ENCODE measurements at regions not wholly inside any gene's neighbourhood (a gene's known extent, or its start where the extent isn't known, plus 50 kb on each side); places are given as distances from the start of the nearest gene placed in this dataset.
"Not testable (repeated sequence)": the region's sequence is repeated elsewhere in the genome, so short reads cannot be mapped to it uniquely, and the experiment has no call there.

DNA sequence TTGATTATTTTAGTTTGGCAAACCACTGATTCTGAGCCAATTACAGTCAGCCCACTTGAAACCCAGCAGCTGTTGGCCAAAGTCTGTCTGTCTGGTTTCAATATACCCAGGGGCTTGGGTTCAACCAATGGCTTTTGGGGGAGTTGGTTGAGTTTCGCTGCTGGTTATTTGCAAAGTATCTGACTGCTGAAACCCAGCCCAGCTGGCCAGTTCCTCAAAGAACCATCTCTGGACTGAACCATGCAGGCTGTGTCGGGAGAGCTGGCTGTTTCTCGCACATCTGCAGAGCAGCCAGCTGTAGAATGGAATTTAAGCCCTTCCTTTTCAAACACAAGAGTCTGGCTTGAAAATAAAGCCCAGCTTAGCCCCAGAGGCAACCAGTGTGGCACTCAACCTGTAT lies 66.0 kb upstream of the PAX7 start:
- DNase-seq = no peak

DNA sequence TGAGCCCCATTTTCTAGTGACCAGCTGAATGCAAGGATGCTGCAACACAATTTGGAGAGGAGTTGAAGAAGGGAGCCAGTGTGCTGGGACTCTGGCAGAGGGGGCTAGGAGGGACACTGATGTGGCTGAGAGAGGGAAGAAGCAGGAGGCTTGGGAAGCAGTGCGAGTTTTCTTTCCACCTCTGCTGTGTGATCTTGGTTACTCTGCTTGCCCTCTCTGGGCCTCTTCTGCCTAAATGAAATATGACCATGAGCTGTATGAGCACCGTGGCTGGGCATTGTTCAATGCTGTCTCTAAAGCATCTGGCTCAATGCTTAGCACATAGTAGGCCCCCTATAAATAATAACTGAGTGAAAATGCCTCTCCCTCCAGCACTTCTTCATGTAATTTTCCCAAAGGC lies 65.3 kb upstream of the PAX7 start:
- DNase-seq = no peak

DNA sequence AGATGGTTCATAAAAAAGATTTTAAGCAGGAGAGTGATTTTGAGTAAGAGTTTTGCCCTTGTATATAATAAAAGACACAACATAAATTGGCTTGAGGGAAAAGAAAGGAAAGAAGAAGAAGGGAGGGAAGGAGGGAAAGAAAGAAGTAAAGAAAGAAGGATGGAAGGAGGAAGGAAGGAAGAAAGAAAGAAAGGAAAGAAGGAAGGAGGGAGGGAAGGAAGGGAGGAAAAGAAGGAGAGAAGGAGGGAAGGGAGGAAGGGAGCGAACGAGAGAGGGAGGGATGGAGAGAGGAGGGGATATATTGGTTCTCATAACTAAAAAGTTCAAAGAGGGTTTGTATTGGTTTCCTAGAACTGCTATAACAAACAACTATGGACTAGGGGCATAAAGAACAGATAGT lies 62.2 kb upstream of the PAX7 start:
- DNase-seq = no peak

DNA sequence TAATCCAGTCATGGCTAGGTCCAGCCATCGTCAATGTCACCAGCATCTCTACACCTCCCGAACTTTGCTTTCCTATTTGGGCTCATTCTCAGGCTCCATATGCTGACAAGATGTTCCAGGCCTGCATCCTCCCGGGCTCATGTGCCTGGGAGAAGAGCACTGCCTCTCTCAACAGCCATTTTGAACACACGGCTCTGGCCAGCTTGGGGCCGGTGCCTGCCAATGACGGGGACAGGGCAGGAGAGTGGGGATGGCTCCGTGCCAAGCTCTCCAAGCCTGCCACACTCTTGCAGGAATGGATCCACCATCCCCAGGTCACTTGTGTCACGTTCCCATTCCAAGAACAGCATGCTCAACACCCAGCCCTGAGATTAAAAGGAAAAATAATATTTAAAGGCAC lies 61.4 kb upstream of the PAX7 start:
- DNase-seq = no peak

DNA sequence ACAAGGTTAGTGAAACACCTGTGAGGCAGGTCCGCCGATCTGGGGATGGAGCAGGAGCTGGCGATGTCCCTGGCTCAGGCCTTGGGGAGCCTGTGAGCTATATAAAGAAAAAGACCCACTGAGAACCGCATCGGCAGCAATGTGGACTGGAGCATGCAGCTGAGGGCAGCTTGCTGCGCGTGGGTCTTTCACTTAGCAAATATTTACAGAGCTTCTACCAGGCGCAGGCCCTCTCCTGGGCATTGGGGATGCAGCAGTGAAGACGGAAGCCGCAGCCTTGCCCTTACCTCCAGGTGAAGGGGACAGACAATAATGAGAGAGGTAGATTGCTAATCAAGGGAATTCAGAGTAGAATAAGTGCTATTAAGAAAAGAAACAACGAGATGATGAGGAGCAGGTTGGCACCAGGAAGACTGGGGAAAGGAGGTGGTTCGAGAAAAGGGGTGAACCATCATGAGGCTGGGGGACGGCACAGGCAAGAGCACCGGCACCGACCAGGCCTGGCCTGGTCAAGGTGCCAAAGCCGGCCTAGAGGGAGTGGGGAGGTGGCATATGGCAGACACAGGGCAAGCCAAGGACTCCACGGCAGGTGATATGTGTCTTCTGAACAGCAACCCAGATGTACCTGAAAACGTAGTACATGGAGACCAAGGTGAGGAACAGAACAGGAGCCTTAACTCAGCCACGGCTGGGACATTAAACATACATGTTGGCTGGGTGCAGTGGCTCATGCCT lies 60.7 kb upstream of the PAX7 start:
- DNase-seq = no peak

DNA sequence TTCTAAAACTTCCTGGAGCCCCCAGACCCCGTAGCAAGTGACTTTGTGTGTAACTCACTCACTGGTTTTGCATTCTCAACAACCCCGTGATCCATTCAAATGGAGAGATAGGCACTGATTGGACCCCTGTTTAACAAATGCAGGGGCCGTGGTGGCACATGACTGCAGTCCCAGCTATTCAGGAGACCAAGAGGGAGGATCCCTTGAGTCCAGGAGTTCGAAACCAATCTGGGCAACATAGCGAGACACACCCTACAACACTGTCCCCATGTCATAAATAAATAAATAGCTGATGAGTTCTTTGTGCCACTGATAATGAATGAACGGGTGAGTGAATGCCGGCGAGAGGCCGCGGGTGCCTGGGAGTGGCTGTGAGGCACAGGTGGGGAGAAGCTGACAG lies 59.4 kb upstream of the PAX7 start:
- DNase-seq = no peak

DNA sequence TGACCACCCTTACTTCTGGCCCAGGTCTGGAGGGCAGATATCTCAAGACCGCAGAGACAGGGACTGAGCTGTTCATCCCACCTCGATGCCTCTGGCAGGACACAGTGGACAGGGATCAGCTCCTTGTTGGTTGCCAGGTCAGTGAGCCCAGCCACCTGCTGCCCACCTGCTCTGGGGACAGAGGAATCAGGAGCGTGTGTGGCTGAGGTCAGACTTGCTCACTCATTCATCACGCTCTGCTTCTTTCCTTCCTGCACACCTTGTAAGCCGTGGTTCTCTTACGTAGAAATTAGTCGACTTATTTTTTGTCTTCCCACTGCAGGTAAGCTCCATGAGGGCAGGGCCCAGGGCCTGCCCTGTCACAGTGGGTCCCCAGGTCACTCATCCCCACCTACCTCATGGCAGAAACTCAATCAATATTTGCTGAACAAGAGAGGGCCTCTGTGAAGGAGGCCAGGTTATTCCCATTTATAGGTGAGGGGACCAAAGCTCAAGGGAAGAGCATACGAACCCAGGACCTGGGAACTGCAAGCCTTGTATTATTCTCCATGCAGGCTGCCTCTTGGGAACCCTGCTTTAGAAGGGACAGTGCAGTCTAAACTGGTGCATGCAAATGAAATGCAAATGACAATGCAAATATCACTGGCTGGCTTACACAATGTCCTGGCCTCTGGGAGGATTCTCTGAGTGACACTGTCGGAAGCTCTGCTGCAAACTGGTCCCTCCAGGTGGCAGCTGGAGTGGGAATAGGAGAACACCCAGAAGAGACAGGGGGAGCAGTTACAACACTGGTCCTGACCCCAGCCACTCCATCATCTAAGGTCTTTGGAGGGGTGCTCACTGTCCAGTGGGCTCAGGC lies 58.4 kb upstream of the PAX7 start:
- no peak for DNase-seq

DNA sequence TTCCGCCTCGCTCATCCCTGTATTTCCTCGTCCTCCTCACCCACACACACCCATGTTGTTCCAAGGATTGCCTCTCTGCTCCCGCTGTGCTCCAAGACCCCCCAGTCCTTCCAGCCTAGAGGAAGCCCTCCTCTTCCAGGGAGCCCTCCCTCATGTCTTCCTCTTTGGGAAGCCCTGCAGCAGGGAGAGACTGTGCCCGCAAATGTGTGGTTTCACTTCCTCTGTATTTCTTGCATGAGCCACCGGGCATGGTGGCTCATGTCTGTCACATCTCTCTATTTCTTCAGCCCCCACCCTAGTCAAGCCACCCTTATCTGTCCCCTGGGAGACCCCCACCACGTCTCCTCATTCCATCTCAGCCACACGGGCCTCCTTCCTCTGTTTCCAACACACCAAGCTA lies 57.5 kb upstream of the PAX7 start:
- no peak for DNase-seq

DNA sequence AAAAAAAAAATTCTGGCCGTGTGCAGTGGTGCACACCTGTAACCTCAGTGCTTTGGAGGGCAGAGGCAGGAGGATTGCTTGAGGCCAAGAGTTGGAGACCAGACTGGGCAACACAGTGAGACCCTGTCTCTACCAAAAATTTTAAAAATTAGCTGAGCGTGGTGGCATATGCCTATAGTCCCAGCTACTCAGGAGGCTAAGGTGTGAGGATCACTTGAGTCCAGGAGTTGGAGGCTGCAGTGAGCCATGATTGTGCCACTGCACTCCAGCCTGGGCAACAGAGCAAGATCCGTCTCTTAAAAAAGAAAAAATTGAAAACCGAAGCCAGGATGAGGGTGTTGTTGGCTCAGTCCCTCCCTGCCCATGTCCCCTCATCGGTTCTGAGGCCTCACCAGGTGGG lies 55.9 kb upstream of the PAX7 start:
- no peak for DNase-seq

DNA sequence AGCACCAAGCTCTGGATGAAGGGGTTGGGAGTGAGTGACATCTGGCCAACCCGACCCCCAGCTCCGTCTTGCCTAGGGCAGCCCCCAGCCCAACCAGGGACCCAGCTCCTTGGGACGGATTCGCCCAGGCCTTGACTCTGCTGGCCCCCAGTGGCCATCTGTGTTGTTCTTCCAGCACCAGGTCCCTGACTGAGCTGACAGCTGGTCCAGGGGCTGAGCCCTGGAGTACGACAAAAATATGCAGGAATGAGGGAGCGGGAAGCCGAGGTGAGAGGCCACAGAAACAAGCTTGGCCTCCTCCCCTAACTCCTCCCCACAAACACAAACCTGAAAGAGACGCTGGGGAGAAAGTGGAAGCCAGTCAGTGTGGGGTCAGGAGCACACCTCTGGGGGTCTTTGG lies 55.0 kb upstream of the PAX7 start:
- DNase-seq = peak; percentile 26

DNA sequence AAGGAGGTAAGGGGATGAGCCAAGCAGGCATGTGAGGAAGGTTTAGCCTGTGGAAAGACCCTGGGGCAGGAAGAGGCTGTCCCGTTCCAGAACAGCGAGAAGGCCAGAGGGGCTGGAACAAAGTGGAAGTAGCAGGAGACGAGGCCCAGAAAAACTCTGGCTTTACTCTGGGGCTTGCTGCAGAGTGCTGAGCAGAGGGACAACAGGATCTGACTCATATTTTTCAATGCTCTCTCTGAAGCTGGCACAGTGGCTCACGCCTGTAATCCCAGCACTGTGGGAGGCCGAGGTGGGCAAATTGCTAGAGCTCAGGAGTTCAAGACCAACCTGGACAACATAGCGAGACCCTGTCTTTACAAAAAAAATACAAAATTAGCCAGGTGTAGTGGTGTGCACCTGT lies 52.4 kb upstream of the PAX7 start:
- no peak for DNase-seq

DNA sequence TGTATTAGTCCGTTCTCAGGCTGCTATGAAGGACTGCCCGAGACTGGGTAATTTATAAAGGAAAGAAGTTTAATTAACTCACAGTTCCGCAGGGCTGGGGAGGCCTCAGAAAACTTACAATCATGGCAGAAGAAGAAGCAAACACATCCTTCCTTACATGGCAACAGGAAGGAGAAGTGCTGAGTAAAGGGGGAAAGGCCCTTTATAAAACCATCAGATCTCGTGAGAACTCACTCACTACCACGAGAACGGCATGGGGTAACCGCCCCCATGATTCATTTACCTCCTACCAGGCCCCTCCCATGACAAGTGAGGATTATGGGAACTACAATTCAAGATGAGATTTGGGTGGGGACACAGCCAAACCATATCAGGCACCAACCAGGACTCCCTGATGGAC lies 51.4 kb upstream of the PAX7 start:
- DNase-seq = not testable (repeated sequence)

DNA sequence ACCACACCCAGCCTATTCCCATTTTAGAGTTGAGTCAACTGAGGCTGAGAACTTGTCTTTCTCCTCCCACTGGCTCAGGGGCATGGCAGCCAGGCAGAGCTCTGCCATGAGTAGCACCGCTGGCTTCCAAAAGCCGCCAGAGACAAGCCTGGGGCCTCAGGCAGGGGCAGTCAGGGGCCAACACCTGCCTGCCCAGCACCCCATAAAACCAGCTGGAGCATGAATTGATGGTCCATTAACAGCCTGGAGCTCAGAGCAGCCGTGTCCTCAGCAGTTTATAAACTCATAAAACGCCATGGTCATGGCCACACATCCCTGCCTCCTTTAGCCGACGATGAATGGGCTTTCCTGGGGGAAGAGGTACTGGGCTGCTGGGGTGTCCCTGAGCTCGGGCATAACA lies 50.6 kb upstream of the PAX7 start:
- no peak for DNase-seq

DNA sequence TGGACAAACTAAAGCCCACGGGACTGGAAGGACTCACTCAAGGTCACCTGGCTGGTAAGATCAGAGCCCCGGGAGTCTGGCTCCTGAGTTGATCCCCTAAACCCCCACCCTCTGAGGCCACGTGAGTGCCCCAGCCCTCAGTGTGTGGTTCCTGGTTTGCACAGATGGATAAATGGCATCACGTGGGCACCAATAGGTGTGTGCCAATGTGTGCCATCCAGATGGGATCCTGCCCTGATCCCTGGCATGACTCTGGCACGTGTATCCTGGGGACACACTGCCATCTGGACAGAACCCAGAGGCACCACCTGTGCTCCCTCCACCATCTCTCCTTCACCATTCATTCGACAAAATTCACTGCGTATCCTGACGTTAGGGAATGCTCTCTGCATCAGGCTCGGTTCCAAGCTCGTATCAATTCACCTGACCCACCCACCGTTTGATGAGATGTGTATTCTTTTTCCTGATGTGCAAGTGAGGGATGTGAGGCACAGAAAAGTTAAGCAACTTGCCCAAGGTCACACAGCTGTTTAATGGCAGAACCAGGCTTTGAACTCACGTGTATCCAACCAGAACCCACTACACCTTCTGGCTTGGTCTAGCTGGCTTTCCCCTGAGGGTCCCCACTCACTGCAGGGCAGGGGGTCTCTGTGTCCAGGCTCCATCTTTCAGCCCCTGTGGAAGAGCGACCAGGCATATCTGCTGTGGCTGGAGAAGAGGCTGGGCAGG lies 49.8 kb upstream of the PAX7 start:
- no peak for DNase-seq
